NCI-H524 (cell line): ENCODE measurements at regions not wholly inside any gene's neighbourhood (a gene's known extent, or its start where the extent isn't known, plus 50 kb on each side); places are given as distances from the start of the nearest gene placed in this dataset.

ENCODE experiments used
- DNase-seq, 2 experiments: peaks; one replicate each; lab custom pipeline; 2025; lab: John Stamatoyannopoulos, UW

- DNase-seq, result no peak
Observed at GRCh38 chr6:140321891-140322290, 947.4 kb upstream of the CITED2 start.

DNA sequence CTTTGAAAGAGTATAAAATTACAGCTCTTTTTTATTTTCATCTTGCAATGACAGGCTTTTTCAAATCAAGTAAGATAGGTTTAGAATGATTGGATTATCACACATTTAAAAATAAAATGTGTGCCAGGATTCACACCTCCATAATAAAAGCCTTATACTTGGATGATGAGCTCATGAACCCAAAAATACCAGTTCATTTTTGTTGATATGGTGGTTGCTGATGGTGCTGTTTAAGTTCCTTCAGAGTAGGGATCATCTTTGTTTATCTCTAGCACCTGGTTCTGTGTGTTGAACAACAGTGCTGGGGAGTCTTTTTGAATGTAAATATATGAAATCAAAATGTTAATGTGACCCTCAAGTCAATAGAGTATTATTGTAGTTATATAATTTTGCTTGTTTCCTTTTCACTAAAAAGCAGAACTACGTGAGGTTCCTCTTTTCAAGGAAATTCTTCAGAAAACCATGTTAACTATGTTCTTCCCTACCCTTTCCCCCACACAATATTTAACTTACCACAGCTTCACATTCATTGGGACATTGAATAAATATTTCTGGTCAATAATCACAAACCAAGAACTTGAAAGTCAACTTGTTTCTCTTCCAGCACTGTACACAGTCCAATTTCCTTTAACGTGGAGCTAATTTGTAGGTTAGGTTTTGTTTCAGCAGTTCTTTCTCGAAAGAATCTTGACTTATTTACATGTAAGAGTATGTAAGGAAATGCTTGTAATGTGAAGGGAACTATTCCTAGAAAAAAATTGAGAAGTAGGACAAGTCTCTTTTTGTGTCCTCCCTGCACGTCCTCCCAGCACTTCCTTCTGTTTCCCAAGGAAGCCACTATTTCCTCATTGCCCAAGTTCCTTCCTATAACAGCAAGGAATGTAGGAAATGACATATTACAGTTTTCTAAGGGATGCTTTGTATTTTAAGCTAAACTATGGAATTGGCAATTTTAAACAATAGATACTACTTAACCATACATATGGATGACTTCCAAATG is 945.9 kb upstream of the CITED2 start:
- DNase-seq, result no peak

DNA sequence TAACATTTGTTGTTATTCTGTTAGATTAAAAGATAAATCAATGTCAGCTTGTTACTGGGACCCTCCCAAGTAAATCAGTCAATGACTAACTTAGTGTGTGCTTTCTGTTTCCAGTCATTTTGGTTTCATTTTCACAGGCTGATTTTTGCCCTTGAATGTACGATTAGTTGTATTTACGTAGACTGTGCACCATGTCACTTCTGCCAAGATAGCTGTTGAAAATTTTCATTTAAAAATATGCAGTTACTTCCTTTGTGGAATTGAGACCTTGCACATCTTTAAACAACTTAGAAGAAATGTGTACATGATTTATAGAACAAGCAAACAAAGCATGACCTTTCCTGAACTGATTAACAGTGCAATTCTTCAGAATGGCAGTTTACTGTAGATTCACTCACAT is 944.8 kb upstream of the CITED2 start:
- no peak for DNase-seq

- DNase-seq, result no peak
Observed at GRCh38 chr6:140318408-140318807, 944.0 kb upstream of the CITED2 start.

DNA sequence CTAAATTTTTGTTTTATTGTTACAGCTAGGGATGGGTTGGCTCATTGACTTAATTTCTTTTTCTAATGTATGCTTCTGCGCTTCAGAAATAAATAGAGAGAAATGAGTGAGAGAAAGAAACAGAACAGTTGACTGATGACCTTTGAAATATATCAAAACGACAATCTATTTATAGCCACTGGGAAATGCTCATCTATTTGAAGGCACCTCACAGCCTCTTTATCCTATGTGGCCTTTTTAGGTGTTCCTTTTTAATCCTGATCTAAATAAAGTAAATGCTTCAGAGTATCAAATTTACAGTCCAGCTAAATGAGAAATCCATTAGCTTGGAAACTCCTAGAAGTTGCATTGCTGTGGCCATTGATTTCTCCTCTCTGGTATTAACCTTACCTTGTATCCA is 943.5 kb upstream of the CITED2 start:
- DNase-seq, result no peak

DNA sequence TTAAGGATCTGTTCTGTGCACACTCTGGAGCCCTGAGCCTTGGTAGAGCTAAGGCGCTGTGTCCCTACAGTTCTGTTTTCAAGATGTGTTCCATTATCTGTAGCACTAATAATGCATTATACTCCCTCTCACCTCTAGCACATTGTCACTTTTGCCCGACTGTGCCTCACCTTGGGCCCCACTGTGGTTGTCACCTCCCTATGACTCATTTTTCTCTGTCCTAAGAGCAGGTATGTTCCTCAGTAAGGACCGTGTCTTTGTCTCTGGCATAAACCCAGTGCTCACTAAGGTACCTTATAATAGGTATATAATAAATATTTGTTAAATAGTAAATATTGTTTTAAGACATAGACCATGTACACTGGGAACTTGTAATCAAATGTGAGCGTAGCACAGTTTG is 942.5 kb upstream of the CITED2 start:
- DNase-seq, result no peak

- DNase-seq, result no peak
Observed at GRCh38 chr6:140314682-140315081, 940.2 kb upstream of the CITED2 start.

- DNase-seq, result no peak
Observed at GRCh38 chr6:140311146-140311545, 936.7 kb upstream of the CITED2 start.

DNA sequence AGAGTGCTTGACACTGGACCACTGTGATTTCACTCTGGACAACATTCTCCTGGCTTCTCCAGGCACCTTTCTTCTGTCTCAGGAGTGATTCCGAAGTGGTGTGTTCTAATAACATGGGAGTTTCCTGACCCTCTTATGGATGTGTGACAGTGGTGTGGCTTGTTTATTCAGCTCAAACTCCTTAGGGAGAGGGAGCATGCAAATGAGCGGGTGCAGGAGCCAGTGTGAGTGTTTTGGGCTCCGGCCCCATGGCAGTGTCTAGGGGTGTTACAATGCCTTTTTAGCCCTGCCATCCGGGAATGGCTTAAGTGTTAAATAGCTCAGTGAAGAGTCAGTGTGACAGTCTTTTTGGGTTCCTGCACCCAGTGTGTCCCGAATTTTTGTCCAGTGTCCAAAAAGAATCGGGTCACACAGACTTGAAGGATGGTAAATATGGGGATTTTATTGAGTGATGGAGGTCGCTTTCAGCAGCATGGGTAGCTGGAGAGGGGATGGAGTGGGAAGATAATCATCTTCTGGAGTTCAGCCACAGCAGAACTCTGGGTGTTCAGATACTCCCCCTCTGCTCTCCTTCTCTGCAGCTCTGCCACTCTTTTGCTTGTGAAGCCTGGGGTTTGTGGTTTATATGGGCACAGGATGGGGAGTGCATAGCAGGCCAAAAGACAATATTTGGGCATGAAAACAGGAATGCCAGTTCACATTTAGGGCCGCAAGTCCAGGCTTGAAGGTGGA is 928.9 kb upstream of the CITED2 start:
- no peak for DNase-seq

DNA sequence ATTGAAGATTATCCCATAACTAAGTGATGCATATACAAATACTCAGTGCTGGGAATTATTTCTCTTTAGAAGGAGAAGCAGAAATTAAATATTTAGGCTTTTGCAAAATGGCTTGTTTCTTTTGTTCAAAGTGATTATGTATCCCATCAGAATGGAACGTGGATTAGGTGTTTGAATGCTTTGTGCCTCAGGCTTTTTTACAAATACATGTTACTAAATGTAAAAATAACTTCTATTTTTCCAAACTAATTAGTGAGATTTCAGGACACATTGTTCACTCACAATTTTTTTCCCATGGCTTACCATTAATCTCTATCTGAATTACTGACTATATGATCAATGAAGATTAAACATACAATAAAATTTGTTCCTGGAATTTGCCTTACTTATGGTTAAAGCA is 925.9 kb upstream of the CITED2 start:
- no peak for DNase-seq

DNA sequence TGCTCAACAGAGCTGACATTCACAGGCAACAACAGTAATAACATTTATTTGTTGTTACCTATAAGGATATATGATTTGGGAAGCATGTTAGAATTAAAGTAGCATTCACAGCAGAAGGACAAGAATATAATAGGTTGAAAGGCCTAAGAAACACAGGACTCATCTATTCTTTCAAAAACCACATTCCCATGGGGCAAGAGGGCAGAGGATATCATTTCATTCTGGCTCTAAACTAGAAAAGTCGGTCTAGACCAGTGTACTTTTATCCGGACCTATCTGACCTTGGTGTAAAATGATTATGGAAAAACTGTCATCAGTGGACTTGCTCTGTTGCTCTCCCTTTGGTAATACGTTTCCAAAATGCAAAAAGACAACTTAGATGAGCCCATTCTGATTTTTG is 914.7 kb upstream of the CITED2 start:
- no peak for DNase-seq

DNA sequence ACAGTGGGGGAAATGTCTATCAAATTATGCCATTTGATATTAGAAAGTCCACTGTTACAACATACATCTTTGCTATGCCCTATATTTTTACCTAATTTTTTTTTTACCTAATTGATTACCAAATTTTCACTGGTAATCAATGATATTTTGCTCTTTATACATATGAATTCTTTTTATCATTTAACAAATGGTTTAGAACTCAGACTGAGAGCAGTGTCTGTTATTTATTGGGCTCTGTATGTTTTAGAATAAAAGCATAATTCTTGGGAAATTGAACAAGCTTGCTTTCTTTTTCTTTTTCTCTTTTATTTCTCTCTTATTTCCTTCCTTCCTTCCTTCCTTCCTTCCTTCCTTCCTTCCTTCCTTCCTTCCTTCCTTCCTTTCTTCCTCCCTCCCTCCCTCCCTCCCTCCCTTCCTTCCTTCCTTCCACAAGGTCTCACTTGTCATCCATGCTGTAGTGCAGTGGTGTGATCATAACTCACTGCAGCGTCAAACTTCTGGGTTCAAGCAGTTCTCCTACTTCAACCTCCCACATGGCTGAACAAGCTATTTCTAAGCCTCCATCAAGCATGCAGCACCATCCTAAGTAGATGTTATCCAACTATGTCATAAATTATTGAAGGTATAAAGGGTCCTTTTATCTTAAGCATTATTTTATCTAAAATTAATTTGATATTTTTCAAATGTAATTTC is 911.7 kb upstream of the CITED2 start:
- DNase-seq, result no peak

- DNase-seq, result no peak
Observed at GRCh38 chr6:140285471-140285870, 911.0 kb upstream of the CITED2 start.

DNA sequence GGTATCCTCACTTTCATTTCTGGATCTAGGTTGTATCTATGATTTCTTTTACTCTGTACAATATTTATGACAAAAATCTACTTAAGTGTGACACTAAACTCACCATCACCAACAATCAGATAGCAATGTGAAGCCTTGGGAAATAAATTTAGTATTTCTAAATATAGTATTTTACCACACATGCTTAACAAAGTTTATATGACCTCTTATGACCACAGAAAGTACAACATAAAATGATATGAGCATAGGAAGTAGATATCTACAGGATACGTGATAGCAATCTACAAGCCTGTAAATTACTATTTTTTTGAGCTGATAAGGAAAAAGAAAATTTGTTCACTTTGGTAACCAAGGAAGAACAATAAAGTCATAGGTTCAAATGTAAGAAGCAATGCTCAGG is 910.4 kb upstream of the CITED2 start:
- DNase-seq, result no peak

DNA sequence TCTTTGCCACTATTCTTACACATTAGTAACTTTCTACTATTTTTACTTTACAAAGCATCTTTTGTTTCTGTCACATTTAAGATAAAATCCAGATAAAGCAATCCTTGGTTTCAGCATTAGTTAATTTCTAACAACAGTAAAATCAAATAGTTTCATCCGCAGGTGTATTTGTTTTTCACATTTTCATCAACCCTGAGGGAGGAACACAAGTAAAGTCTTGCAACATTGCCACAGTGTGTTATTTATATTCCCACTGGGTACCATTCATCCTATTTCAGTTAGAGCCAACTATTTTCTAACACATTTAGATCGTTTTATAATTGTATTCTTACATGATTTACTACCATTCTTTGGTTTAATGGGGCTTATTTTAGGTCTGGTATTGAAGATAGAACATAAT is 908.7 kb upstream of the CITED2 start:
- DNase-seq, result no peak

DNA sequence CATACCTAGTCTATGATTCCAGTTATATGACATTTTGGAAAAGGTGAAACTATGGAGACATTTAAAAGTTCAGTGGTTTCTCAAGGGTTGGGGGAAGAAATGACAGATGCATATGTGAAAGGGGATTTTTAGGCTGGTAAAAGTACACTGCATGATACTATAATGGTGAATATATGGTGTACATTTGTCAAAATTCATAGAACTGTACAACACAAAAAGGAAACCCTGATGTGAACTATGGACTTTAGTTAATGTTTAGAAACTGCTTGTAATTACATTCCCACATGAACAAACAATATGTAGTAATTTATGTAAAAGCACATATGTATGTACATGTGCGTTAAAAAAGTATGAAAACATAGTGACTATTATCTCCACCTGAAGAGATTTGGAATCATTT is 907.3 kb upstream of the CITED2 start:
- DNase-seq, result no peak

DNA sequence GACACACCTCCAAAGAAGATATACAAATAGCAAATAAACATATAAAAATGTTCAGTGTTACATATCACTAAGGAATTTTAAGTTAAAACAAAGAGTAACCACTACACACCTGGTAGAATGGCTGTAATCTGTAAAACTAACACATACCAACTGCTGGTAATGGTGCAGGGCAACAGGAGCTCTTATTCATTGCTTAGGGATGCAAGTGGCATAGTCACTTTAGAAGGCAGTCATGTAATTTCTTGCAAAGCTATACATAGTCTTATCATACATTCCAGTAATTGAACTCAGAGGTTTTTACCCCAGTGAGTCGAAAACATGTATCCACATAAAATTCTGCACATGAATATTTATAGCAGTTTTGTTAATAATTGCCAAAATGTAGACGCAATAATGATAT is 906.8 kb upstream of the CITED2 start:
- DNase-seq, result no peak

DNA sequence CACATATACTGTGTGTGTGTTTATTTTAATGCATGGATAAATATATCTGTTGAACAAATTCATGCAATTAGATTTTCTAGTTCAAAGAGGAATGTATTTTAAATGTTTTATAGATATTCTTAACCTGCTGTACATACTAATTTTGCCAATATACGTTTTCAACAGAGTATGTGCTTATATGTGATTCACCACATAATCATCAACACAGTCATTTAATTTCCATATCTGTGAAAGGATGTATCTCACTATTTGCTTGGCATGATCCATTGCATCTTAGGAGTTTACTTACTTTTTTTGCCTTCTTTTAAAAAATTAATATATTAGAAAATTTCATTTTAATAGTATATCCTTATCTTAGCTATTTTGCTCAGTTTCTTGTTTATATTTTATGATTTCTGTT is 902.3 kb upstream of the CITED2 start:
- no peak for DNase-seq

DNA sequence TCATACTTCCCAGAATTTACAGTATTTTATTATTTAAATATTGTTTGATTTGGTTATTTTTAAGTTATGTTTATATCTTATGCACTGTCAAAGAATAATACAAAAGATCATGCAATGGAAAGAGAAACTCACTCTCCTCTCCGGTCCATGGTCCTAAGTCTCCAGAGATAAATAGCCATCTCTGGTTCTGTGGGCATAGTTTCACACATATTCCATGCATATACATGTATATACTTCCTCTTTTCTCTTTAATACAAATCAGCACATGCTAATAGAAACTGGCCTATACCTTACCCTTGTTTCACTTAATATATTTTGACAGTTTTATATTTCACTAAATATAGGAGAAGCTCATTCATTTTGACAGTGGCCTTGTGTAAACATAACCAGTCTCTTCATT is 901.7 kb upstream of the CITED2 start:
- DNase-seq, result no peak

- DNase-seq, result no peak
Observed at GRCh38 chr6:140275725-140276124, 901.3 kb upstream of the CITED2 start.

- no peak for DNase-seq
Observed at GRCh38 chr6:140274548-140274947, 900.1 kb upstream of the CITED2 start.

DNA sequence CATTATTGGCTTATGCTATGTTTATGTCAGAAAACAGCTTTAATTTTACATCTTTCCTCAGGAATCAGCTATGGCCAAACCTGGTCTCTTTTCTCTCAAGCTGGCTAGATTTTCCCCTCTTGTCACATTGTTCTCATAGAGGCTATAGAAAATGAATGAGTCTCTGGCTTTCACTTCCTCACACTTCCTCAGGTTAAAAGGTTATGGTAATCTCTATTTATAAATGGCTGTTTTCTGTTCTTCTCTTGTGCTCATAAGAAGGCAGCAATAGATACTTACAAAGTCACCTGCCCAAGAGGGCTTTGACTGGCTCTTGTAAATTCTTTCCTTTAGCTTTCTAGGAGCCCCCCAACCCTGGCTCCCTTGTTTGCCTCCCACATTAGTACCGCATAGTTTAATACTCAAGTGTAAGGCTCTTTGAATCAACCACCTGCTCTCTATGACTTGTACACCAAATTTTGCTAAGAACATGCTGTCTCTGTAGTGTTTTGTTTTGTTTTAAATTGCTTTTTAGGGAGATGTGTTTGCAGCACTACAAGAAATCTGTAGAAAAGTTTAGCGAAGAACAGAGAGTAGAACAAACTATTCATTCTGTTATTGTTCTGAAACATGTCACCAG is 897.4 kb upstream of the CITED2 start:
- DNase-seq, result no peak
